Activated naive CD4-positive, alpha-beta T cell treated with anti-CD3 and anti-CD28 coated beads, Interleukin-2, amount 50 U/mL, for 24 hours (primary cell): ENCODE measurements at regions not wholly inside any gene's neighbourhood (a gene's known extent, or its start where the extent isn't known, plus 50 kb on each side); places are given as distances from the start of the nearest gene placed in this dataset.

Experiments used
- H3K27ac Mint-ChIP-seq: one replicate; pipeline ENCODE4 v1.8.0; 2021; ENCODE audit warnings: mild to moderate bottlenecking, mixed read lengths
- H3K27me3 Mint-ChIP-seq: one replicate; pipeline ENCODE4 v1.8.0; 2021; ENCODE audit warnings: mixed read lengths
- H3K36me3 Mint-ChIP-seq: one replicate; pipeline ENCODE4 v1.8.0; 2021; ENCODE audit warnings: mixed read lengths
- H3K4me1 Mint-ChIP-seq: one replicate; pipeline ENCODE4 v1.8.0; 2021; ENCODE audit warnings: mixed read lengths
- H3K4me3 Mint-ChIP-seq: one replicate; pipeline ENCODE4 v1.8.0; 2021; ENCODE audit warnings: mild to moderate bottlenecking, mixed read lengths
- H3K9me3 Mint-ChIP-seq: one replicate; pipeline ENCODE4 v1.8.0; 2021; ENCODE audit warnings: mixed read lengths

GRCh38 chr6:168885751-168886742, 367.6 kb downstream of the THBS2 start:
- no peak overlapping the region for H3K27ac Mint-ChIP-seq
- H3K4me1 Mint-ChIP-seq, result peaks cover 12% of the 10 kb centered on the region
- H3K27me3 Mint-ChIP-seq, result no peaks in the 10 kb centered on the region
- no peaks in the 10 kb centered on the region for H3K9me3 Mint-ChIP-seq
- H3K36me3 Mint-ChIP-seq, result no peaks in the 10 kb centered on the region
- H3K4me3 Mint-ChIP-seq, result no peak overlapping the region

GRCh38 chr6:168885196-168885595, 368.4 kb downstream of the THBS2 start:
- H3K27me3 Mint-ChIP-seq, result no peaks in the 10 kb centered on the region
- peaks cover 12% of the 10 kb centered on the region for H3K4me1 Mint-ChIP-seq
- H3K4me3 Mint-ChIP-seq, result no peak overlapping the region
- H3K36me3 Mint-ChIP-seq, result no peaks in the 10 kb centered on the region
- no peak overlapping the region for H3K27ac Mint-ChIP-seq
- H3K9me3 Mint-ChIP-seq, result no peaks in the 10 kb centered on the region

GRCh38 chr6:168884646-168885086, 369.0 kb downstream of the THBS2 start:
- Mint-ChIP-seq H3K9me3 (no peaks in the 10 kb centered on the region), H3K4me1 (peaks cover 12% of the 10 kb centered on the region), H3K27ac (peak overlapping the region; percentile 62), H3K36me3 (no peaks in the 10 kb centered on the region), H3K27me3 (no peaks in the 10 kb centered on the region), H3K4me3 (peak overlapping the region; percentile 85)

GRCh38 chr6:168884050-168884645, 369.5 kb downstream of the THBS2 start:
- Mint-ChIP-seq H3K4me1 (peaks cover 12% of the 10 kb centered on the region), H3K4me3 (peak overlapping the region; percentile 85), H3K27me3 (no peaks in the 10 kb centered on the region), H3K9me3 (no peaks in the 10 kb centered on the region), H3K36me3 (no peaks in the 10 kb centered on the region), H3K27ac (peak overlapping the region; percentile 62)

GRCh38 chr6:168883410-168884049, 370.1 kb downstream of the THBS2 start:
- Mint-ChIP-seq H3K9me3 (no peaks in the 10 kb centered on the region), H3K4me3 (peak overlapping the region; percentile 85), H3K36me3 (no peaks in the 10 kb centered on the region), H3K27me3 (no peaks in the 10 kb centered on the region), H3K27ac (peak overlapping the region; percentile 62), H3K4me1 (peaks cover 12% of the 10 kb centered on the region)

- Mint-ChIP-seq H3K4me3 (no peak overlapping the region), H3K27me3 (peaks cover 4% of the 10 kb centered on the region), H3K9me3 (no peaks in the 10 kb centered on the region), H3K4me1 (peaks cover 12% of the 10 kb centered on the region), H3K27ac (no peak overlapping the region), H3K36me3 (no peaks in the 10 kb centered on the region)
Observed at GRCh38 chr6:168880271-168880670, 373.4 kb downstream of the THBS2 start.

- no peak overlapping the region for H3K27ac Mint-ChIP-seq
- H3K27me3 Mint-ChIP-seq, result peaks cover 4% of the 10 kb centered on the region
- no peaks in the 10 kb centered on the region for H3K9me3 Mint-ChIP-seq
- no peaks in the 10 kb centered on the region for H3K36me3 Mint-ChIP-seq
- no peak overlapping the region for H3K4me3 Mint-ChIP-seq
- no peaks in the 10 kb centered on the region for H3K4me1 Mint-ChIP-seq
Observed at GRCh38 chr6:168877821-168878282, 375.8 kb downstream of the THBS2 start.

- Mint-ChIP-seq H3K4me3 (no peak overlapping the region), H3K4me1 (no peaks in the 10 kb centered on the region), H3K27me3 (peaks cover 4% of the 10 kb centered on the region), H3K27ac (no peak overlapping the region), H3K36me3 (no peaks in the 10 kb centered on the region), H3K9me3 (no peaks in the 10 kb centered on the region)
Observed at GRCh38 chr6:168876956-168877355, 376.7 kb downstream of the THBS2 start.

- H3K36me3 Mint-ChIP-seq, result no peaks in the 10 kb centered on the region
- no peaks in the 10 kb centered on the region for H3K4me1 Mint-ChIP-seq
- peaks cover 4% of the 10 kb centered on the region for H3K27me3 Mint-ChIP-seq
- no peak overlapping the region for H3K4me3 Mint-ChIP-seq
- no peaks in the 10 kb centered on the region for H3K9me3 Mint-ChIP-seq
- H3K27ac Mint-ChIP-seq, result no peak overlapping the region
Observed at GRCh38 chr6:168875811-168876576, 377.7 kb downstream of the THBS2 start.

GRCh38 chr6:168874637-168875036, 379.0 kb downstream of the THBS2 start:
- Mint-ChIP-seq H3K9me3 (no peaks in the 10 kb centered on the region), H3K36me3 (no peaks in the 10 kb centered on the region), H3K27ac (no peak overlapping the region), H3K4me3 (no peak overlapping the region), H3K4me1 (no peaks in the 10 kb centered on the region), H3K27me3 (peaks cover 4% of the 10 kb centered on the region)

- H3K4me1 Mint-ChIP-seq, result no peaks in the 10 kb centered on the region
- peaks cover 4% of the 10 kb centered on the region for H3K27me3 Mint-ChIP-seq
- no peak overlapping the region for H3K27ac Mint-ChIP-seq
- no peaks in the 10 kb centered on the region for H3K36me3 Mint-ChIP-seq
- H3K4me3 Mint-ChIP-seq, result no peak overlapping the region
- H3K9me3 Mint-ChIP-seq, result no peaks in the 10 kb centered on the region
Observed at GRCh38 chr6:168873278-168874190, 380.1 kb downstream of the THBS2 start.

GRCh38 chr6:168871642-168872315, 381.9 kb downstream of the THBS2 start:
- Mint-ChIP-seq H3K36me3 (no peaks in the 10 kb centered on the region), H3K4me1 (no peaks in the 10 kb centered on the region), H3K4me3 (no peak overlapping the region), H3K27me3 (peaks cover 3% of the 10 kb centered on the region), H3K9me3 (no peaks in the 10 kb centered on the region), H3K27ac (no peak overlapping the region)

- Mint-ChIP-seq H3K9me3 (no peaks in the 10 kb centered on the region), H3K27ac (no peak overlapping the region), H3K4me3 (no peak overlapping the region), H3K36me3 (no peaks in the 10 kb centered on the region), H3K27me3 (no peaks in the 10 kb centered on the region), H3K4me1 (no peaks in the 10 kb centered on the region)
Observed at GRCh38 chr6:168870982-168871381, 382.7 kb downstream of the THBS2 start.
